CD4-positive, CD25-positive, alpha-beta regulatory T cell (primary cell): ENCODE measurements at regions not wholly inside any gene's neighbourhood (a gene's known extent, or its start where the extent isn't known, plus 50 kb on each side); places are given as distances from the start of the nearest gene placed in this dataset.

Source experiments
- ATAC-seq, 2 donors: fragments of 150-1000 bp; cut with Tn5 transposase; one replicate each; pipeline ENCODE4 v1.10.0; 2021; ENCODE audit warnings: low read depth in 2 of 2, moderate number of reproducible peaks in 2 of 2, moderate library complexity in 1 of 2
- DNase-seq, 3 donors: peaks; one replicate each; pipeline versions ENCODE4 v3.0.0 to v3.0.0-alpha.2; 2012 to 2022; ENCODE audit warnings: mixed read lengths in 1 of 3
- H3K27ac ChIP-seq: one replicate; pipeline ENCODE4 v1.7.0; 2013; ENCODE audit warnings: mild to moderate bottlenecking, low read length; ENCODE audit not compliant: insufficient read depth, poor library complexity, severe bottlenecking
- H3K27me3 ChIP-seq: one replicate; pipeline ENCODE4 v1.7.0; 2013; ENCODE audit warnings: low read length; ENCODE audit not compliant: control insufficient read depth, insufficient read depth
- H3K36me3 ChIP-seq: one replicate; pipeline ENCODE4 v1.7.0; 2013; ENCODE audit warnings: mild to moderate bottlenecking, low read length, moderate library complexity; ENCODE audit not compliant: control insufficient read depth, insufficient read depth
- H3K4me1 ChIP-seq: 2 replicates; pipeline ENCODE4 v1.7.0; 2013; ENCODE audit warnings: mild to moderate bottlenecking, low read length; ENCODE audit not compliant: insufficient read depth, control insufficient read depth, poor library complexity, severe bottlenecking
- H3K4me3 ChIP-seq: one replicate; pipeline ENCODE4 v1.7.0; 2013; ENCODE audit warnings: low read depth, mild to moderate bottlenecking, low read length, moderate library complexity
- H3K9me3 ChIP-seq, 2 experiments: 1 replicate in 1 of 2; 2 replicates in 1 of 2; pipeline ENCODE4 v1.7.0; 2013; ENCODE audit warnings: low read length in 2 of 2, mild to moderate bottlenecking in 1 of 2, moderate library complexity in 1 of 2; ENCODE audit not compliant: control insufficient read depth in 2 of 2
- H3K27ac Mint-ChIP-seq, 3 donors: one replicate each; pipeline ENCODE4 v1.8.0; 2020 to 2022; ENCODE audit warnings: mild to moderate bottlenecking in 3 of 3, mixed read lengths in 3 of 3, moderate library complexity in 2 of 3
- H3K27me3 Mint-ChIP-seq: one replicate; pipeline ENCODE4 v1.8.0; 2022; ENCODE audit warnings: mild to moderate bottlenecking, mixed read lengths
- H3K36me3 Mint-ChIP-seq: one replicate; pipeline ENCODE4 v1.8.0; 2020; ENCODE audit warnings: mixed read lengths
- H3K4me1 Mint-ChIP-seq, 4 donors: one replicate each; pipeline ENCODE4 v1.8.0; 2020 to 2022; ENCODE audit warnings: mixed read lengths in 4 of 4, mild to moderate bottlenecking in 1 of 4
- H3K4me3 Mint-ChIP-seq, 4 donors: one replicate each; pipeline ENCODE4 v1.8.0; 2020 to 2022; ENCODE audit warnings: mild to moderate bottlenecking in 4 of 4, mixed read lengths in 4 of 4, moderate library complexity in 3 of 4
- H3K9me3 Mint-ChIP-seq, 7 donors: one replicate each; pipeline ENCODE4 v1.8.0; 2020 to 2022; ENCODE audit warnings: mixed read lengths in 7 of 7, mild to moderate bottlenecking in 3 of 7, moderate library complexity in 2 of 7

DNA sequence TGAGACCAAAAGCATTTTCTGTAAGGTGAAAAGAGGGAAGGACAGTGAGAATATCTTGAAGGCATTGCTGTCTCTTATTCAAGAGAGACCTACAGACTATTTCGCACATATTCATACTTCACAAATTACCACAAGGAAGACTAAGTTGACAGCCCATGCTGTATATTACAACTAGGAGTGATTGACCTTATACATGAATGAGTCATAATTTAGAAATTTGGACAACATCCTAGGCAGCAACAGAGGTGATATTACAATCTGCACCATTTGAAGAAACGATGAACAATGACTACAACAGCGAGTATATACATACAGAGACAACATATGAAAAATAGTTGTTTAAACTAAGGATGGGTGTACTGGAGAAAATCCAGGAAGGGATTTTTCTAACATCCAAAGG is 971.7 kb downstream of the CDH11 start:
- Mint-ChIP-seq H3K27ac (no peak overlapping the region), H3K9me3 (peaks cover 0 to 17% (median 7%) of the 10 kb centered on the region in 7 donors)
- no peaks in the 10 kb centered on the region for H3K4me1 ChIP-seq

DNA sequence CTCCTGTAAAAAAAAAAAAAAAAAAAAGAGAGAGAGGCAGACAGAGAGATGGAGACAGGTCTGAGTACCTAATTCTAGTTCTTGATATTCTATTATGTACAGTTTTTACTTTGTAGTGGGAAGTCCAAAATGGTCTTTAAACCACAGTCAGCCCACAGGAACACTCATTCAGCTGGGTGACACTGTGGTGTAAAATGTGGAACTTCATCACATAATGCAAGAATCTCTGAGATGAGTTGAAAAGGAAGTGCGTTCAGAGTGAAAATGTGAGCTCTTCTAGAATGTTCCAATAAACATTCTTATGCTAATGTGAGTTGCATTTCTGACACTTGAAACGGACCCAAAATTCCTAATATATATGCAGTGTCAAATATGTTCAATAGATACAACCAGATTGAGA is 972.1 kb downstream of the CDH11 start:
- Histone ChIP-seq H3K4me3 (no peak overlapping the region), H3K36me3 (no peaks in the 10 kb centered on the region), H3K9me3 (peaks cover 4 to 7% of the 10 kb centered on the region in 2 experiments), H3K27me3 (no peaks in the 10 kb centered on the region), H3K4me1 (no peaks in the 10 kb centered on the region), H3K27ac (no peak overlapping the region)
- H3K27me3 Mint-ChIP-seq, result no peaks in the 10 kb centered on the region
- no peak overlapping the region for H3K27ac Mint-ChIP-seq
- ATAC-seq (no peak), DNase-seq (no peak)
- no peak overlapping the region for H3K4me3 Mint-ChIP-seq
- peaks cover 0 to 13% (median 6%) of the 10 kb centered on the region in 7 donors for H3K9me3 Mint-ChIP-seq
- no peaks in the 10 kb centered on the region for H3K36me3 Mint-ChIP-seq
- no peaks in the 10 kb centered on the region for H3K4me1 Mint-ChIP-seq

More for the DNA sequence above, 971.7 kb downstream of the CDH11 start:
- Mint-ChIP-seq H3K27me3 (no peaks in the 10 kb centered on the region), H3K4me3 (no peak overlapping the region), H3K4me1 (no peaks in the 10 kb centered on the region), H3K36me3 (no peaks in the 10 kb centered on the region)
- Histone ChIP-seq H3K27ac (no peak overlapping the region), H3K27me3 (no peaks in the 10 kb centered on the region), H3K36me3 (no peaks in the 10 kb centered on the region), H3K9me3 (peaks cover 4 to 7% of the 10 kb centered on the region in 2 experiments), H3K4me3 (no peak overlapping the region)
- DNase-seq, result no peak
- ATAC-seq, result no peak

DNA sequence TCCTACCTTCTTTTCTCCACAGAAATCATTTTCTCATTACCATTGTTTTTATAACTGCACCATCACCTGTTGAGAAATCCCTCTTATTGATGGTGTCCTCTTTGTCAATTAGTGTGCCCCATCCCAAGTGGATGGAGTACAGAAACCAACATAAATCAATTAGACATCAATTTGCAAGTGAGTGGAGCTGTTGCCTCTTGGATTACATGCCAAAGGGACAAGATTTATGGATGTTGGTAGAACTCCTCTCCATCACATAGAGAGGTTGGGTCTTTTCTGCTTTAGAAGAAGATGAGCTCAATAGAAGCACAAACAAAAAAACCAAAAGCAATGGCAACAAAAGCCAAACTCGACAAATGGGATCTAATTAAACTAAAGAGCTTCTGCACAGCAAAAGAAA is 973.5 kb downstream of the CDH11 start:
- no peak for DNase-seq
- ATAC-seq, result no peak
- no peak overlapping the region for H3K4me3 Mint-ChIP-seq

DNA sequence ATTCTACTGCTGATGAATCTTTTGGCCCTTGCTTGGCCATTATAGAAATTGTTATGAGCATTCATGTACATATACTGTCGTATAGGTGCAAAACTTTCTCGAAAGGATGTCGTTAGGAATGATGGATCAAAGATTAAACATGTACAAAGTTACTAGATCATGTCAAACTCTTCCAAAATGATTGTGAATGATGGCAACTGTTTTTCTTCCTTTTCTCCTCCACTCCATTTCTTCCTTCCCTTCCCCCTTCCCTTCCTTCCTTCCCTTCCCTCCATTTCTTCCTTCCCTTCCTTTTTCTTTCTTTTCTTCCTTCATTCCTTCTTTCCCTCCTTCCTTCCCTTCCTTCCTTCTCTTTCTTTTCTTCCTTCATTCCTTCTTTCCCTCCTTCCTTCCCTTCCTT is 973.9 kb downstream of the CDH11 start:
- DNase-seq (no peak), ATAC-seq (no peak)
- no peak overlapping the region for H3K27ac Mint-ChIP-seq
- H3K27me3 Mint-ChIP-seq, result no peaks in the 10 kb centered on the region
- H3K4me1 Mint-ChIP-seq, result no peaks in the 10 kb centered on the region
- no peak overlapping the region for H3K4me3 Mint-ChIP-seq
- Histone ChIP-seq H3K4me1 (no peaks in the 10 kb centered on the region), H3K4me3 (no peak overlapping the region), H3K36me3 (no peaks in the 10 kb centered on the region), H3K9me3 (peaks cover 2 to 4% of the 10 kb centered on the region in 2 experiments), H3K27ac (no peak overlapping the region), H3K27me3 (no peaks in the 10 kb centered on the region)
- peaks cover 0 to 14% (median 7%) of the 10 kb centered on the region in 7 donors for H3K9me3 Mint-ChIP-seq
- no peaks in the 10 kb centered on the region for H3K36me3 Mint-ChIP-seq

More for the DNA sequence above, 973.5 kb downstream of the CDH11 start:
- Mint-ChIP-seq H3K36me3 (no peaks in the 10 kb centered on the region), H3K27ac (no peak overlapping the region), H3K4me1 (no peaks in the 10 kb centered on the region), H3K27me3 (no peaks in the 10 kb centered on the region), H3K9me3 (peaks cover 0 to 15% (median 7%) of the 10 kb centered on the region in 7 donors)
- Histone ChIP-seq H3K4me3 (no peak overlapping the region), H3K36me3 (no peaks in the 10 kb centered on the region), H3K9me3 (peaks cover 4 to 6% of the 10 kb centered on the region in 2 experiments), H3K27ac (no peak overlapping the region), H3K27me3 (no peaks in the 10 kb centered on the region), H3K4me1 (no peaks in the 10 kb centered on the region)

DNA sequence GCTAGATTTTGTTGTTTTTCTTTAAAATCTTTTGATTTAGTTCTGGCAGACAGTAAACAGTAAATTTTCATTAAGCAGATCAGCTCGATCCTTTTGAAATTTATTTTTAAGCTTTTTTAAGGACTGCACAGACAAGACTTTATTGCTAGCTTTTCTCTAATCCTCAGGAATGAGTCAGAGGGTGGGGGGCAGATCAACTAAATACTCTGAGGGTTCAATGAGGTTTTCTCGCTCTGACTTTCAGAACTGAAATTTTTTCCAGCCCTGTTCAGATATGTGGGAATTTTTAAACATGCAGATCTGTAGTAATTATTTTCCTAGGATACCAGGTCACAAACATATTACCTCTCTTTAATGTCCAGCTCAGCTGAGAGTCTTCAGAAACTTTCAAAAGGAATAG is 977.2 kb downstream of the CDH11 start:
- no peaks in the 10 kb centered on the region for H3K27me3 ChIP-seq
- H3K27ac ChIP-seq, result no peak overlapping the region
- Mint-ChIP-seq H3K4me1 (no peaks in the 10 kb centered on the region), H3K27me3 (no peaks in the 10 kb centered on the region), H3K4me3 (no peak overlapping the region), H3K36me3 (no peaks in the 10 kb centered on the region), H3K27ac (no peak overlapping the region), H3K9me3 (peaks cover 0 to 12% (median 5%) of the 10 kb centered on the region in 7 donors)
- H3K36me3 ChIP-seq, result no peaks in the 10 kb centered on the region
- H3K4me3 ChIP-seq, result no peak overlapping the region
- H3K9me3 ChIP-seq, result peaks cover 0 to 10% of the 10 kb centered on the region in 2 experiments
- no peak for DNase-seq
- ATAC-seq, result no peak
- no peaks in the 10 kb centered on the region for H3K4me1 ChIP-seq

DNA sequence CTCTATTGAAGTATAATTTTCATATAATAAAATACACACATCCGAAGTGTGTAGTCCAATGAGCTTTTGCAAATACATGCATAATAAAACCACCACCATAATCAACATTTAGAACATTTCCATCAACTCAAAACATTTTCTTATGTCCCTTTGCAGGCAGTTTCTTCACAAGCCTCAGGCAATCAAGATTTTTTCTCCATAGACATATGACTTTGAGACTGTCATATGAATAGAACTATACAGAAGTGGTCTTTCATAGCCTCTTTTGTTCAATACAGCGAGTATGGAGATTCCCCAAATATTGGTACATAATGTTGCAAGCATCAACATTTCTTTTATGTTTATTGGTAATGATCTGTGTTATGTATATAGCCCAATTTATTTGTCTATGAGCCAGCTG is 983.2 kb downstream of the CDH11 start:
- no peak overlapping the region for H3K27ac Mint-ChIP-seq
- Histone ChIP-seq H3K9me3 (peaks cover 0 to 15% of the 10 kb centered on the region in 2 experiments), H3K4me1 (no peaks in the 10 kb centered on the region), H3K27ac (no peak overlapping the region), H3K4me3 (no peak overlapping the region), H3K36me3 (no peaks in the 10 kb centered on the region), H3K27me3 (no peaks in the 10 kb centered on the region)
- no peaks in the 10 kb centered on the region for H3K4me1 Mint-ChIP-seq
- peaks cover 0 to 19% (median 6%) of the 10 kb centered on the region in 7 donors for H3K9me3 Mint-ChIP-seq
- no peak overlapping the region for H3K4me3 Mint-ChIP-seq
- no peaks in the 10 kb centered on the region for H3K36me3 Mint-ChIP-seq
- H3K27me3 Mint-ChIP-seq, result no peaks in the 10 kb centered on the region
- ATAC-seq (no peak), DNase-seq (no peak)

DNA sequence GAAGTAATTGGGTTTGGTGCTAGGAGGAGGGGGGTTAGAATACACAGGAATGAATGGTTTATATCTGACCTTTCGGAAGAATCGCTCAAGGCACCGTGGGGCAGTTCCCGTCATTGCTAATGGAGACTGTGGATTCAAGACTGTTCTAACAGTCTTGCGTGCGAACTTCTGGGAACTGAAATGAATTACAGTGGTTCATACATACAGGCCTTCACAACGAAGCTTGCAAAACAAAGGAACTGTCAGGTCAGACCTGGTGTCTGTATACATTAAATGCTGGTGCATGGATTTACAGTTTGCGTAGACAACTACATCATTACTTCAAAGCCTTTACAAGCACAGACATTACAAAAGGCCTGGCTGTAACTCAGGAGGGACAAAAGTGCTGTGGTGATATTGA is 983.9 kb downstream of the CDH11 start:
- no peaks in the 10 kb centered on the region for H3K36me3 ChIP-seq
- Mint-ChIP-seq H3K4me3 (no peak overlapping the region), H3K9me3 (peaks cover 0 to 22% (median 6%) of the 10 kb centered on the region in 7 donors), H3K36me3 (no peaks in the 10 kb centered on the region), H3K4me1 (no peaks in the 10 kb centered on the region), H3K27ac (no peak overlapping the region), H3K27me3 (no peaks in the 10 kb centered on the region)
- peaks cover 0 to 19% of the 10 kb centered on the region in 2 experiments for H3K9me3 ChIP-seq
- H3K4me3 ChIP-seq, result no peak overlapping the region
- DNase-seq (no peak), ATAC-seq (no peak)
- no peak overlapping the region for H3K27ac ChIP-seq
- no peaks in the 10 kb centered on the region for H3K27me3 ChIP-seq
- H3K4me1 ChIP-seq, result no peaks in the 10 kb centered on the region

DNA sequence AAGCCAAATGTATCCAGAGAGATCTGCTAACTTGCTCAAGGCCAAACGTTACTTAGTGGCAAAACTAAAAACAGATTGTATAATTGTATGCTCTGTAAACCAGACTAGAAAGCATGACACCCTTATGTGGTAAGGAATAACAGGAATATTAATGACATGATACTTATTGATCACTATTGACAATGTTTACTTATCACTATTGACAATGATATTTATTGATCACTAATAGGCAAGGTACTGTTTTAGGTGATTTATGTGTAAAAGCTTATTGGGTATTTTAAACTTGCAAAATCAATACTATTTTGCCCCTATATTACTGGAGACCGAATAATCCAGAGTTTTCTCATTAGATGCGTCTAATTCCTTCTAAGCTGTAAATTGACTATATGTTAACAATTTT is 985.1 kb downstream of the CDH11 start:
- H3K4me3 Mint-ChIP-seq, result no peak overlapping the region
- peaks cover 0 to 29% of the 10 kb centered on the region in 2 experiments for H3K9me3 ChIP-seq
- H3K4me1 ChIP-seq, result no peaks in the 10 kb centered on the region
- no peak overlapping the region for H3K27ac Mint-ChIP-seq
- ATAC-seq, result no peak
- no peak overlapping the region for H3K4me3 ChIP-seq
- H3K27me3 Mint-ChIP-seq, result no peaks in the 10 kb centered on the region
- H3K4me1 Mint-ChIP-seq, result no peaks in the 10 kb centered on the region
- no peak overlapping the region for H3K27ac ChIP-seq
- no peaks in the 10 kb centered on the region for H3K36me3 Mint-ChIP-seq
- peaks cover 0 to 19% (median 8%) of the 10 kb centered on the region in 7 donors for H3K9me3 Mint-ChIP-seq
- no peak for DNase-seq
- H3K27me3 ChIP-seq, result no peaks in the 10 kb centered on the region
- no peaks in the 10 kb centered on the region for H3K36me3 ChIP-seq
